ENCODE measurements at regions not wholly inside any gene's neighbourhood (a gene's known extent, or its start where the extent isn't known, plus 50 kb on each side); places are given as distances from the start of the nearest gene placed in this dataset.

- TF ChIP-seq POLR2A (IDR thresholded peaks at IDR 0.05) (no peak), CTCF (IDR thresholded peaks at IDR 0.05) (no peak), POLR2AphosphoS5 (IDR thresholded peaks at IDR 0.05) (no peak), EP300 (IDR thresholded peaks at IDR 0.05; ENCODE audit: low read depth) (no peak)
Measured at GRCh38 chr4:101593666-101594065, 196.9 kb upstream of the BANK1 start.

Measured in transverse colon (tissue), 4 donors.